ENCODE measurements at regions not wholly inside any gene's neighbourhood (a gene's known extent, or its start where the extent isn't known, plus 50 kb on each side); places are given as distances from the start of the nearest gene placed in this dataset.

DNA sequence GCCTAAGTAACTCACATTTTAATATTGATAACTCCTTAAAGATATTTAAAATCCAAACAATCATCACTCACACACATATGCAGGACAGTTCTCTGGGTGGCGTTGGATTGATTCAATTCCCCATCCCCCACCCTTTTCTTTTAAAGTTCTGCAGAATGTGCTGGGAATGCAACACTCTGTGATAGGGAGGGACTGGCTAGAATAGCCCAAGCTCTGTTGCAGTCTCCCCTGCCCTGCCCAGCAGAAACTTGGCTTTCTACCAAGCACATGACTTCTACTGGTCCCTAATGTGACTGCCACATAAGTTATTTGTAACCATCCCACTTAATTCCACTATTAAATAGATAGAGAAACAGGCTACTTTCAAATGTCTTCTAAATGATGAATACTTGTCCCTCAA, 55.2 kb downstream of the TWIST1 start:
- H3K36me3 Mint-ChIP-seq (ENCODE audit: low read depth): no peaks in the 10 kb centered on the region
- H3K27ac Mint-ChIP-seq: no peak overlapping the region
- H3K4me1 Mint-ChIP-seq (ENCODE audit: low read depth): peaks cover 31% of the 10 kb centered on the region
- no peak overlapping the region for H3K4me3 Mint-ChIP-seq
- no peak for DNase-seq
- TF ChIP-seq, protein P1, sequence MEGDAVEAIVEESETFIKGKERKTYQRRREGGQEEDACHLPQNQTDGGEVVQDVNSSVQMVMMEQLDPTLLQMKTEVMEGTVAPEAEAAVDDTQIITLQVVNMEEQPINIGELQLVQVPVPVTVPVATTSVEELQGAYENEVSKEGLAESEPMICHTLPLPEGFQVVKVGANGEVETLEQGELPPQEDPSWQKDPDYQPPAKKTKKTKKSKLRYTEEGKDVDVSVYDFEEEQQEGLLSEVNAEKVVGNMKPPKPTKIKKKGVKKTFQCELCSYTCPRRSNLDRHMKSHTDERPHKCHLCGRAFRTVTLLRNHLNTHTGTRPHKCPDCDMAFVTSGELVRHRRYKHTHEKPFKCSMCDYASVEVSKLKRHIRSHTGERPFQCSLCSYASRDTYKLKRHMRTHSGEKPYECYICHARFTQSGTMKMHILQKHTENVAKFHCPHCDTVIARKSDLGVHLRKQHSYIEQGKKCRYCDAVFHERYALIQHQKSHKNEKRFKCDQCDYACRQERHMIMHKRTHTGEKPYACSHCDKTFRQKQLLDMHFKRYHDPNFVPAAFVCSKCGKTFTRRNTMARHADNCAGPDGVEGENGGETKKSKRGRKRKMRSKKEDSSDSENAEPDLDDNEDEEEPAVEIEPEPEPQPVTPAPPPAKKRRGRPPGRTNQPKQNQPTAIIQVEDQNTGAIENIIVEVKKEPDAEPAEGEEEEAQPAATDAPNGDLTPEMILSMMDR (IDR thresholded peaks at IDR 0.05): no peak
- no peaks in the 10 kb centered on the region for H3K27me3 Mint-ChIP-seq (ENCODE audit: insufficient read depth)
- H3K9me3 Mint-ChIP-seq: no peaks in the 10 kb centered on the region

DNA sequence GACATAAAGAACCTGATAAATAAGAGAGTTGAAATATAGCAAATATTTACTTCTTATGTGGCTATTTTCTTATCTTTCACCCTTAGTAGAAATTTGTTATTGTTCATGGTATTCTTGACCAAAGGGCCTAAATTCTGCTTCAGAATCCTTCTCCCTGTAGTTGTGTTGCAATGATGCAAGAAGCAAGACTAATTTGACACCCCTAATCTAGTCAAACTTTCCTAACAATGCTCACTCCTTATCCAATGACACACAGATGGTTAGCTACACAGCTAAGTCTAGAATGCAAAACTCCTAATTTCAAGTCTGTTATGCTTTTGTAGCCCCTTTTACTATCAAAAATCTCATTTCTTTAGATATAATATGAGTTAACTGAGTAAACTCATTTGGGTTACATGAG, 56.1 kb downstream of the TWIST1 start:
- TF ChIP-seq, protein P1 (IDR thresholded peaks at IDR 0.05): no peak
- H3K36me3 Mint-ChIP-seq (ENCODE audit: low read depth): no peaks in the 10 kb centered on the region
- no peaks in the 10 kb centered on the region for H3K27me3 Mint-ChIP-seq (ENCODE audit: insufficient read depth)
- peaks cover 24% of the 10 kb centered on the region for H3K4me1 Mint-ChIP-seq (ENCODE audit: low read depth)
- no peak overlapping the region for H3K27ac Mint-ChIP-seq
- H3K4me3 Mint-ChIP-seq: no peak overlapping the region
- no peak for DNase-seq
- no peaks in the 10 kb centered on the region for H3K9me3 Mint-ChIP-seq

DNA sequence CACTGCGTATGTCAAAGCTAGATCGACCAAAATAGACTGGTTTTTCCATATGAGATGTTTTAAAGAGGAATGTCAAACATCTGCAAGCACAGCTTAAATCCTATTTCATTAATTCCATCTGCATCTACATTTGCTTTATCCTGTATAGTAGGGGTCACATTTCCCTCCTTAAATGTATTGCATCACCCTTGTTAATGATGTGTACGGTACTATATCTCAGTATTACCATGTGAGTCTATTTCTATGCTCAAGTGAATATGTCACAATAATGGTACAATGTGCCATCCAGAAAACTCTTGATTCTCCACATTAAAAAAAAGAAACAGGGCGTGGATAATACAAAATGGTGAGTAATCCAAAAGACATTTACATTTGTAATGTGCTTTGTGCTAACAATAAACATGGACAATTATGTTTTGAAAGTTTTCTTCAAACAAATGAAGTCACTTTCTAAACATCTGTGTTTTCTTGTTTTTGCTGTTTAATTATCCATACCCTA, 56.6 kb downstream of the TWIST1 start:
- H3K36me3 Mint-ChIP-seq (ENCODE audit: low read depth): no peaks in the 10 kb centered on the region
- H3K27me3 Mint-ChIP-seq (ENCODE audit: insufficient read depth): no peaks in the 10 kb centered on the region
- H3K9me3 Mint-ChIP-seq: no peaks in the 10 kb centered on the region
- peak; percentile 5 for DNase-seq
- H3K4me1 Mint-ChIP-seq (ENCODE audit: low read depth): peaks cover 19% of the 10 kb centered on the region
- no peak overlapping the region for H3K27ac Mint-ChIP-seq
- TF ChIP-seq, protein P1 (IDR thresholded peaks at IDR 0.05): no peak
- H3K4me3 Mint-ChIP-seq: no peak overlapping the region

DNA sequence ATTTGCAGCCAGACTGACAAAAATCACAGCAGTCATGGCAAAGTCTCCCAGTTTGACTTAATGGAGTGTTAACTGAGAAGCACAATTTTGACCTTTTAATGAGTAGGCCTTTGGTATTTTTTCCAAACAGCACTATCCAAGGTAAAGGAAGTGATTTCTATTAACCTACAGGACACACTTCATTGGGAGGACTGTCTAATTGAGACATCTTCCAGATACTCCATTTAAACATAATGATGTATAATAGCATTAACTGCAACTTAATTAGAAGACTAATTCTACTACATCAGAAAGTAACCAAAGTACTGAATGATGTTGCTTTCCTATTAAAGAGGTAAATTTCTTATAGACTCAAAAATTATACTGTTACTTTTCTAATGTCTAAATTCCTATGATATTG, 61.1 kb downstream of the TWIST1 start:
- H3K36me3 Mint-ChIP-seq (ENCODE audit: low read depth): no peaks in the 10 kb centered on the region
- no peaks in the 10 kb centered on the region for H3K27me3 Mint-ChIP-seq (ENCODE audit: insufficient read depth)
- H3K4me3 Mint-ChIP-seq: no peak overlapping the region
- TF ChIP-seq, protein P1 (IDR thresholded peaks at IDR 0.05): no peak
- H3K4me1 Mint-ChIP-seq (ENCODE audit: low read depth): peaks cover 23% of the 10 kb centered on the region
- no peak for DNase-seq
- no peak overlapping the region for H3K27ac Mint-ChIP-seq
- no peaks in the 10 kb centered on the region for H3K9me3 Mint-ChIP-seq

Data from HFFc6 (cell line).